ENCODE measurements at regions not wholly inside any gene's neighbourhood (a gene's known extent, or its start where the extent isn't known, plus 50 kb on each side); places are given as distances from the start of the nearest gene placed in this dataset.

DNA sequence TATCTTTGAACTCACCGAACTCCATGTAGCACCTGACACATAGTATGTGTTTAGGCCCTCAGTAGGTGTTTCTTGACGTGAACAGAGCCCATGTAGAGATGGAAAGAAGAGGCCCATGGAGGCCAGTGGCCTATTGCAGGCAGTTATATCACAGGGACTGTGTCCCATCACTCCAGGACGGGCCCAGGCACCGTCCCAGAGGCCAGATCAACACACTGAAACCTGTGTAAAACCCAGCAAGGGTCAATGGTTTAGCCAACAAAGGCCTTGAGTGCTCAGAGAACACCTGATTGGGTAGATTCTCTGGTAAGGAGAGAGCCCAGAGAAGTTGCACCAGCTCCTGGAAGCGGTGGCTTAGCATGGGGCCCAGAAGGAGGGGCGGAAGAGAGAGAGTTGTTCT lies 82.8 kb downstream of the INHBB start:
- ATAC-seq: no peak

GRCh38 chr2:120429586-120430500 lies 83.9 kb downstream of the INHBB start:
- no peak for ATAC-seq

- no peak for ATAC-seq
These were observed 84.5 kb downstream of the INHBB start for GRCh38 chr2:120430501-120430830.

GRCh38 chr2:120430957-120431356 lies 85.0 kb downstream of the INHBB start:
- ATAC-seq: no peak

GRCh38 chr2:120431386-120432292 lies 85.7 kb downstream of the INHBB start:
- no peak for ATAC-seq

GRCh38 chr2:120432293-120432975 lies 86.5 kb downstream of the INHBB start:
- ATAC-seq: no peak

- ATAC-seq: no peak
These were observed 87.3 kb downstream of the INHBB start for GRCh38 chr2:120432976-120433815.

DNA sequence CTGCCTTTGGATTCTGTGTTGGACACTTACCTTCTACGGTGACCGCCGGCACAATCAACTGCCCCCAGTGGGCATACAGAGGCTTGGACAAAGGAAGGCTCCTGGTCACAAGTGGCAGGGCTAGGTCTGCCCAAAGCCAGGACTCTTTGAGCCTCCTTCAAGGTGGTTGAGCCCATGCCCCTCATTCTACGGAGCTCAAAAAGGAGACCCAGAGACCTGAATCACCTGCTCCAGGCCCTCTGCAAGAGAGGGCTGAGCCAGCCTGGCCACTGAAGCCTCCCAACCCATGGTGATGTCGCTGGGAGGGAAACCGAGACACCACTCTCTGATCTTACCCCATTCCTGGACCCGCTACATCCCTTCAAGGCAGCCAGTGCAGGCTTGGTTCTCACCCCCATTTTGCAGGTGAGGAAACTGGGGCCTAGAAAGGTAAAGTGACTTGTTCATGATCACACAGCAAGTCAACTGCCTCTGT lies 87.9 kb downstream of the INHBB start:
- no peak for ATAC-seq

DNA sequence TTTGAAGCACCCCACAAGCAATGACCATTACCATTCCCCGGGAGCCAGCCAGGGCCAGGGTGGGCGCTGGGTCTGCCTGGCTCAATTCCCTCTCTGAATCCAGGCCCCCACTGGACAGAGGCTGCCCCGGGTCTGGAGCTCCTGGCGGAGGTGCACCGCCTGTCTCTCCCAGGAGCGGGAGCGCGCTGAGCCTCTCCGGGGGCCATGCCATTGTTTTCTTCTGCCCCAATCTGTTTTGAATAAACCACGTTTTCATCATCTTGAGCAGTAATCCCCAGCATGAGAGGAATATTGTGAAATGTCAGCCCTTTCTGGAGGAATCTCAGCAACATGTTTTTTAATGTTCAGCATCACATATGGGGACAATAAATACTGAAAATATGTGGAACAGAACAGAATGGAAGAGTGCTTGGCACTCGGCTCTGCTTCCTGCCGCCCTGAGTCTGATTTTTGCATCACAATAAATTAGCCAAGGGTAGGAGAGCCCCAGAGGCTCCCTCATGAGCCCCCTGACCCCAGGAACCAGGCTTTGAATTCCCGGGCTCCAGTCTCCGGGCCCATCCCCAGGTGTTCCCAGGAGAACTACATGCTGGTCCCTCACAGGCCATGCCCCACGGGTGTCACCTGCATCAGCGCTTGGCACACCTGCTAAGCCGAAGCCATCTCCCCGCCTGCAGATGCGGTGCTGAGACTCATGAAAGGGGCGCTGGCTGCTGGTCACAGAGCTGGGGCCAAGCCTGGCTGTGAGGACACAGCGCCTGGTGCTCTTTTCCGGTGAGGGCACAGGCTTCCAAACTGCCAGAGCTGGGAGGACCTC lies 88.8 kb downstream of the INHBB start:
- ATAC-seq: no peak

DNA sequence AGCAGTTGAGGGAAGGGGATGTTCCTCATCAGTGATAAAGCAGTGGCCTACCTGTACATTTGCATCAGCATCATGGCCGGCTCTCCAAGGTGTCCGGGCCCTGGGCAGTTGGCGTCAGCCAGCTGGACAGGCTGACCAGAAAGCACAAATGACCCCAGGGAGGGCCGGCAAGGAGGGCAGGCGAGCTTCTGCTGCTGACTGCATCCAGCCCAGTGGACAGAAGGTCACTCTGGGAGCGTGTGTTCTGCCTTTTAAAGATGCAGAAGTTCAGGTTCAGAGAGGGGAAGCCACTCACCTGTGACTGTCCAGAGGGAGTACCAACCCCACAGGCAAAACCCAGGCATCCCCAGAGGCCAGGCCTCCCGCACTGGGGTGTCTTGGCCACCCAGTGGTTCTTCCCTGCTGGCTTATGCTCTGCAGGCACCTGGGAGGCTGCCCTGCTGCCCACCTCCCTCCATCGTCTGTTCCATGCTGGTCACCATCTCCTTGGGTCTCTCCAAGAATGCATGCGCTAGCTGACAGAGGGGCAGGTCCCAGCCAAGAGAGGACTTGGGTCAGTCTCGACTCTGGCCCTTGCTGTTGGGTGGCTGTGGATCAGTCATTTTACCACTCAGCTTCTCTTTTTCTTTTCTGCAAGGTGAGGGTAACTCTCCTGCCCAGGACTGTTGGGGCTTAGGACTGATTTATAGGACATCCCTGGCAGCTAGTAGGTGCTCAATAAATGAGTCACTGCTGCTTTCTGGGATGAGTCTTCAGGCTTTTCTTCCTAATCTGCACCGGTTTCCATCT lies 89.9 kb downstream of the INHBB start:
- no peak for ATAC-seq

- ATAC-seq: no peak
These were observed 90.5 kb downstream of the INHBB start for GRCh38 chr2:120436460-120436739.

GRCh38 chr2:120436885-120437603 lies 91.1 kb downstream of the INHBB start:
- no peak for ATAC-seq

DNA sequence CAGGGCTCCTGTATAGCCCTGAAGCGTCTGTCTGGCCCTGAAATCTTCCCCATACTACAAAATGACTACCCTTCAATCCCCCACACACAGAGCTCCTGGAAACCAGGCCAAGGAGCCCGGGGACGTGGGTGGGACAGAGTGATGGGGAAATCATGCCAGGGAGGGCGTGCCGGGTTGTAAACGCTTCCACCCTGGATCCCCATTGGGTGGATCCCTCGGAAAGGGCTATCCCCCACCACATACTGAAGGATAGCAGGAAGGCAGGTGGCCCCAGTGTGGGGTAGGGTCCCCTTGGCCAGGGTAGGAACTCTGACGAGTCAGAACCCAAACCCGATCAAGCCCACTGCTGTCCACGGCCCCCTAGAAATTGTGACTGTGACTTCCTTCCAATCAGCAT lies 91.7 kb downstream of the INHBB start:
- ATAC-seq: no peak

- no peak for ATAC-seq
These were observed 92.5 kb downstream of the INHBB start for GRCh38 chr2:120438301-120439066.

- ATAC-seq: no peak
These were observed 93.1 kb downstream of the INHBB start for GRCh38 chr2:120439067-120439368.

GRCh38 chr2:120439637-120440384 lies 93.9 kb downstream of the INHBB start:
- ATAC-seq: no peak

DNA sequence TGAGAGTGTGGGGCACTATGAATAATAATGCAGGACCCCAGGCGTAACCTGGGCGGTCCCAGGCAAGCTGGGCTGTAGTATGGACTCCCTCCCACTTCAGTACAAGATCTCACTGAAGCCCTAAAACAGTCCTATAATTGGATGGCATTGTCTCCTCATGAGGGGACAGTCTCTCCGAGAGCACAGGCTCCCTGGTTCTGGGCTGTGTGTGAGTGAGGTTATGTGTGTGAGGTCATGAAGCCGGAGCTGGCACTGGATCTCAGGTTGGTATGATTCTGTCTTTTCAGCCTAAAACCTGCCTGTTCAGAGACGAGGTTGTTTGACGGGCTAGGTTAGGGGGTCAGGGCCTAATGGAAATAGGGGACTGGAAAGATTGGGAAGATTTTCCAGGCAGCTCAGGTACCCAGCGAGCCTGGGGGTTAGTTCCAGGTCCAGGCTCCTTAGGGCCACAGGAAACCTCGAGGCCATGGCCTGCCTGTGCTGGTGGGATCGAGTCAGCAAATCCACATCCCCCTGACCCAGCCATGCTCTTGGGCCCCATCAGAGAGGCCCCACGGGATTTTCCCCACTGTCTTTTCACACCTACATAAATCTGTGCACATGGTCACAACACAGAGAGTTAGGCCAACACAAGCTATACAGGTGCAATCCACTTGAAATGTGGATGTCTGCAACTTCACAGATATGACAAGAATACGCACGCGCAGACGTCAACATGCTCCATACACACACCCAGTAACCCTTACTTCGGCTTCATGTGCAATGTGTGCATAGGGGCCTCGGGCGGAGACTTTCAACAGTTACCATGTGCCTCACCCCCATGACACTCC lies 94.8 kb downstream of the INHBB start:
- no peak for ATAC-seq

GRCh38 chr2:120441351-120441700 lies 95.4 kb downstream of the INHBB start:
- no peak for ATAC-seq
